ENCODE measurements at regions not wholly inside any gene's neighbourhood (a gene's known extent, or its start where the extent isn't known, plus 50 kb on each side); places are given as distances from the start of the nearest gene placed in this dataset.

DNA sequence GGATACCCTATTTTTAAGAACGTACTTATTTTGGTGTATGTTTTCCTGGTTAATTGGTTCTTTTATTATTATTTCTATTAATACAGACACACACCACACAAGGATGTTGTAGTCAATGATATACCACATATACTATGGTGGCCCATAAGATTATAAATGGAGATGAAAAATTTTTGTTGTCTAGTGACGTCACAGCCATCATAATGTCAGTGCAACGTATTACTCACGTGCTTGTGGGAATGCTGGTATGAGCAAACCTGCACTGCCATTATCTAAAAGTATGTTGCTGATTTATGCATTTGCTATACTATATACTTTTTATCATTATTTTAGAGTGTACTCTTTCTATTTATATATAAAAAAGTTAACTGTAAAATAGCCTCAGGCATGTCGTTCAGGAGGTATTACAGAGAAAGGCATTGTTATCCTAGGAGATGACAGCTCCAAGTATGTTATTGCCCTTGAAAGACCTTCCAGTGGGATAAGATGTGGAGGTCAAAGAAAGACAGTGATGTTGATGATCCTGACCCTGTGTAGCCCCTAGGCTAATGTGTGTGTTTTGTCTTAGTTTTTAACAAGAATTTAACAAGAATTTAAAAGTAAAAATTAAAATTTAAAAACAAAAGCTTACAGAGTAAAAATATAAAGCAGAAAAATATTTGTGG is 65.6 kb upstream of the SGCD start:
- TF ChIP-seq POLR2A (IDR thresholded peaks at IDR 0.05; ENCODE audit: low read depth, low read length) (no peak), TAF1 (IDR thresholded peaks at IDR 0.05; ENCODE audit: borderline replicate concordance, low read depth, low read length) (no peak), POLR2AphosphoS5 (IDR thresholded peaks at IDR 0.05; ENCODE audit: low read depth, low read length) (no peak)

All from GM12892 (cell line).